Mucosa of gallbladder (tissue), 1 donor: ENCODE measurements at regions not wholly inside any gene's neighbourhood (a gene's known extent, or its start where the extent isn't known, plus 50 kb on each side); places are given as distances from the start of the nearest gene placed in this dataset.
"Not testable (repeated sequence)": the region's sequence is repeated elsewhere in the genome, so short reads cannot be mapped to it uniquely, and the experiment has no call there.

Source experiments
- DNase-seq: peaks from one replicate; pipeline ENCODE4 v3.0.0-alpha.2; 2020; ENCODE audit warnings: low spot score
- donor health status: DM: no; HTN: no; CAD: no.

DNA sequence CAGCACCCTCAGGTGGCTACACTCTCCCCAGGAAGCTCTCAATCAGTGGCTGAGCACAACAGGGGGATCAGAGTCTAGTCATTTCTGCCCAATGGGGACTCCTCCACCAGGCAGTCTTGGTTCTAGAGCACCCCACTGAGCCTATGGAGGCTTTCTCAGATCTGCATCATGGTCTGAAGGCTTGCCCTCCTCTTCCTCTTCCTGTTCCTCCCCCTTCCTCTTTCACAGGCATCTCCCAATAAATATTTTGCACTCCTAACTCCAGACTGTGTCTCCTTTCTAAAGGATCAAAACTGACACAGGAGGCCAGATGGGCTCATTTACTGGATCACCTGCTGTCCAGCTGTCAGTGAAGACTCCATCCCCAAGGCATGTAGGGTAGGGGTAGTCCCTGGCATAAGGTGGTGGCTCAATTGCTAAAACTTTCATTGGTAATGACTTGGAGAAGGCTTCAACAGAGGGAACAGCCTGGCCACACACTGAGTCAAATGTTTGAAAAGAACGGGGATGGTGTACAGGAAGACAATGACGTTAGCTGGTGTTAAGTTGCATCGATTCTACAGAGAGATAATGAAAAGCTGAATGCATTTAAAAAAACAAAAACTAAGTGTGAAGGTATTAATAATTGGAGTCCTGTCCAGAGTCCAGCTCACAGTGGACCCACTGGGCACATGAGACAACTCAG is 84.2 kb upstream of the SLC2A1 start:
- DNase-seq = no peak

DNA sequence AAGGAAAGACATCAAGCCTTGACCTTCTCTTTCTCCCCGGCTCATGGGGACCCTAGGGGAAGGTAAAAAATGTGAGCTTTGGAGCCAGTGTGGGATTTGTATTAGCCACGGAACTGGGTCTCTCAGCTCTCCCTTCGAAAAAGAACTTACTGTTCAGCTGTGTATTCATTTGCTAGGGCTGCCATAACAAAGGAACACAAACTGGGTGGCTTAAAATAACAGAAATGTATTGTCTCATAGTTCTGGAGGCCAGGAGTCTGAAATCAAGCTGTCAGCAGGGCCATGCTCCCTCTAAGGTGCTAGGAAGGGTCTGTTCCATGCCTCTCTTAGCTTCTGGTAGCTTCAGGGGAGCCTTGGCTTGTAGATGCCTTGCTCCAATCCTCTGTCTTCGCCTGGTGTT is 83.5 kb upstream of the SLC2A1 start:
- DNase-seq = no peak

DNA sequence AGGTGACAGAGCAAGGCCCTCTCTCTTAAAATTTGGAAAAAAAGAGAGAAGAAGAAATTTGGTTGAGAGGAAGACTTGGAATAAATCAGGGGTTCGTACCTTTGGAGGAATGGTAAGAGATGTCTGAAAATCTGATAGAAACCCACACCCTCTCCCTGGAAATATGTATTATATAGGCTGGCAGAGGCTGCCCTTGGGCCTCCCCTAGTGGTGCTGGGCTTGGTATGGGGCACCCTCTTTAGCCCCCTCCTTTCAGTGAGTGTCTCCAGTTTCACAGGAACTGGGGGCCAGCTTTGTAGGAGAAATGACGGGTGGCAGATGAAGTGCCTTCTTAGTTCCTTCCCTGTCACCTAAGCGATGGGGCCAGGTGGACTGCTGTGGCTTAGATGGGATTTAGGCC is 82.9 kb upstream of the SLC2A1 start:
- no peak for DNase-seq

DNA sequence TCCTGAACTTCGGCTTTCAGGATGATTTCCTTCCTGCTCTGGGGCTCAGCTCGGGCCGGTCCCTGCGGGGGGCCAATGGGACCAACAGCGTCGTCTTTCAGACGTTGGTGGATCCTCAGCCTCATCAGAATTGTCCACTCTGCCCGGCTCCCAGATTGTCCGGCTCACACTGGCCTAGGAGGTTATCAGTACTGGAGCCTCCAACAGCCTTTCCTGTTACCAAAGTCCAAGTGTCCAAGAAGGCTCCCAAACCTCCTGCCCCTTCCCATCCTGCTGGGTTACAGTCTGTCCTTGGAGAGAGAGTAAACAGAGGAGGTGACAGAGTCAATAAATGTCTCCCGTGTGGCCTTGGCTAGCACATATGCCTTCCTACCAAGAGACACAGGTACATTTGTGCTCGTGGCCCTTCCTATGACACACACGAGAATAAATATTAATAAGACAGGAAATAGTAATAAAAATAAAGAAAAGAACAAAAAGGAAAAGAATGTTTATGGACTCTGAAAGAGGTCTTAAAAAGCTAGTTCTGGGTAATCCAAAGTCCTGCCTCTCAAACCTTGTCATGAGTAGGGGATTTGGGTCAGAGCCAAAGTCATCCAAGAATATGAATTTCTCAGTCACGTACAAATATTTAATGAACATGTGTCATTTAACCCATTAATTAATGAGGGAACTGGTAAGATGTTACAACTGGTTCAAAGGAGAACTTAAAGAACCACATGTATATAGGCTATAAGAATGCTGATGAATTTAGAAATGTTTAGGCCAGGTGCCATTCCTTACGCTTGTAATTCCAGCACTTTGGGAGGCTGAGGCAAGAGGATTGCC is 80.8 kb upstream of the SLC2A1 start:
- DNase-seq = peak; percentile 58

DNA sequence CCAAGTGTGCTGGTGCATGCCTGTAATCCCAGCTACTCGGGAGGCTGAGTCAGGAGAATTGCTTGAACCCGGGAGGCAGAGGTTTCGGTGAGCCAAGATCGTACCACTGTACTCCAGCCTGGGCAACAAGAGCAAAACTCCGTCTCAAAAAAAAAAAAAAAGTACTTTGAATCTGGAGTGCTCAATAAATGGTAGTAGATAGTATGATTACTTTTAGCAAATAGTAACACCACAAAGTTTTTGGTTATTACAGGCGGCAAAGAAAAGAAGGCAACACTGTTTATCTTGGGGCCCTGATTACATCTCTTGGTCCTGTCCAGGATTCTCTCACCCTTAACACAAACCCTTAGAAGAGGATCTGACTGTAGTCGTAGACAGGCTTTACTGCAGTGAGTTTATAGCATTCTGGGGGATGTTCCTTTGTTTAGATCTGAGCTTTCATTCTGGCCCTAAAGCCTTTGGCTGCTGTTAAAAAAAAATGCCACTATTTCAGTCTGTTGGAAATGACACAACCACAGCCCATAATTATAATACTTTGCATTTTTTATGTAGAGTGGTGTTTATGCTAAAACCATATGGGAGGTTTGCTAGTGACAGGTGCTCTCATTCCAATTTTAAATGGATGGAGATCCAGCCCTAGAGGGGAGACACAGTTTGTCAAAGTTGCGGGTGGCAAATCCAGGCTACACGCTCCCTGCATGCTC is 79.7 kb upstream of the SLC2A1 start:
- DNase-seq = no peak

DNA sequence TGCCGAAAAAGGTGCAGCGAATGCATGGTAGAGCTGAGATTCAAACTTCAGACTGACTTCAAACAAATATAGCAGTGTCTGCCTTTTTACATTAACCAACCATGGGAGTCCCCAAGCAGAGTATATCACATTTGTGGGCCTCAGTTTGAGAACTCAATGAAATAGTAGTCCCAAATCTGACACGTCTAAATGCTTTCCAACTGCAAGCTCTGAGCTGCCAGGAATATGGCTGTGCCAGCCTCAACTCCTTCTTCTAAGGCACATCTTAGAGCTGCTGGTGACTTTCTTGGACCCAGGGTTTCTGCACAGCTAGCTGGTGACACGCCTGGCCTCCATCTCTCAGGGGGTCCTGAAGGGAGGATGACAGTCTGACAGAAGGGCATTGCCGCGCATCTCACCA is 78.8 kb upstream of the SLC2A1 start:
- DNase-seq = no peak

DNA sequence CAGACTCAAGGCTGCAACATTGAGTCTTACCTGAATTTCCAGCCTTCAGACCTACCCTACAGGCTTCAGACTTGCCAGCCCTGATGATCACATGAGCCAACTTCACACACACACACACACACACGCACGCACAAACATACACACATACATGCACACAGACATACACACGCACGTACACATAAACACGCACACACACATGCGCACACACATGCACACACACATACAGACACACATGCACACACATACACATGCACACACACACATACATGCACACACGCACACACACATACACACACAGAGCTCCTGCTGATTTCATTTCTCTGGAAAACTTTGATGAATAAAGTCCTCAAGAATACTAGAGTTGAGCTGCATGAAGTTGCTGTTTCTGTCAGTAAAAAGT is 78.3 kb upstream of the SLC2A1 start:
- DNase-seq = no peak

DNA sequence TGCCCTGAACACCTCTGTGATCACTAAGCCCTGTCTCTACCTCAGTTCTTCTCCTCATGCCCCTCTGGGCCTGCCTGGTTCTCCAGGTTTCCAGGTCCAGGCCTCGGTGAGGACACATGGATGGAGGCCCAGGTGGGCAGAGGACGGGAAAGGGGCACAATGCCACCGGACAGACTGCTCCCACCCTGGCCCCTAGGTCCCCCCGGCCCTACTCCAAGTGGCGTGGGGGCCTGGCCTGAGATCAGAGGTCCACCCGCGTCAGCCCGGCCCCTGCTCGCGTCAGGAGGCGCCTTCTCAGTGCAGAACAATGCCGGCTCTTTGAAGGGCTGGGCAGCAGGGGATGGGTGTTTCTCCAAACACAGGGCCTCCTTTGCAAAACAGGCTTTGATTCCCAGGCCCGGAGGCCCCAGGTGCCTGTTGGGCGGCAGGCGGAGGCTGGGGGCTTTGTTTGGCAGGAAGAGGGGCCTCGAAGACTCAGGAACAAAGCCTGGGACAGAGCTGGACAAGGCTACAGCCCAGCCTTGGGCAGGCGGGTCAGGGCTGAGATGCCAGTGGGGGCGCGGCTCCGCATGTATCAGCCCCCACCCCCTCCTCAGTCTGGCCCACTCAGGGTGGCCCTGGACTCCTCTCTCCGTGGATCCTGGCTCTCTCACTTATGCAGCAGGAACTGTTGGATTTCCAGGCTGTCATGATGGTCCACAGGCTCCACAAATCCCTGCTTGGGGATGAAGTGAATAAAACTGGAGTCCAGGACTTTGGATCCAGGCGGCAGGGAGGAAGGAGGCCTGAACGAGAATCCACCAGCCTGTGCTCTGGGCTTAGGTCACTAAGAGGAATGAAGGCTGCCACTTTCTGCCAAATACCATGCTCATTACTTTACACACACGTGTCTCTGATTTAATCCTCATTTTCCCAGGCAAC is 77.4 kb upstream of the SLC2A1 start:
- DNase-seq = no peak

DNA sequence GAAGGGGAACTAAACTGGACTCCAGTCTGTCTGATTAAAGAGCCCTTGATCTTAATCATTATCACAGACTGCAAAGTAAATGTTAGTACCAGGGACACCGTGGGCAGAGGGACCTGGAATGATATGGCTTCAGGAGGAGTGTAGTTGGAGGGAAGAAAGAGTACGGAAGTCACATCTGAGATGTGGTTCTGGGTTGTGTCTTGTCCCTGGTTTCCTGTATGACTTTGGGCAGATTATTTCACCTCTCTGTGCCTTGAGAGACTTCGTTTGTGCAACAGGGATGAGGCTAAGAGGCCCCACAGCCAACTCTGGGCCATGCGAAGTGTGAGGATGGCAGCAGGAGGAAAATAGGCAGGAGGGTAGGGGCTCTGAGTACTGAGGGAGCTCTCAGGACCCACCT is 76.1 kb upstream of the SLC2A1 start:
- DNase-seq = no peak

DNA sequence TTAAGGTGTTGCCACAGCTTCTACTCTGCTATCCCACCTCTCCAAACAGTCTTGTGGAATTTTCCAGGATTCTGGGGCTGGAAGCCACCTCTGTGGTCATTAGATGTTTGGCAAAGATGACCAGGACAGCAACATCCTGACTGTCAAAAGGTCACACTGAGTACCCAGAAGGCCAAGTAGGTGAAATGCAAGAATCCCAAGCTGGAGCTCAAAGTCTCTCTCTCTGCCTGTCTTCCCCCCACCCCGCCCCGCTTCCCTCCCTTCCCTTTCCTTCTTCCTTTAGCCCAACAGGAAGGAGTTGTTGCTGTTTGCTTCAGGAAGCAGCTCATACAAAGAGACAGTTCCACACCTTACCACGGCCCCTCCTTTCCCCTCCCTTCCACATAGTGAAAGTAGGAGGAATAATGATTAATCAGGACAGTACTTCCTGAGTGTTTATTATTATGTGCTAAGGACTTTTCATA is 75.6 kb upstream of the SLC2A1 start:
- DNase-seq = peak; percentile 39

DNA sequence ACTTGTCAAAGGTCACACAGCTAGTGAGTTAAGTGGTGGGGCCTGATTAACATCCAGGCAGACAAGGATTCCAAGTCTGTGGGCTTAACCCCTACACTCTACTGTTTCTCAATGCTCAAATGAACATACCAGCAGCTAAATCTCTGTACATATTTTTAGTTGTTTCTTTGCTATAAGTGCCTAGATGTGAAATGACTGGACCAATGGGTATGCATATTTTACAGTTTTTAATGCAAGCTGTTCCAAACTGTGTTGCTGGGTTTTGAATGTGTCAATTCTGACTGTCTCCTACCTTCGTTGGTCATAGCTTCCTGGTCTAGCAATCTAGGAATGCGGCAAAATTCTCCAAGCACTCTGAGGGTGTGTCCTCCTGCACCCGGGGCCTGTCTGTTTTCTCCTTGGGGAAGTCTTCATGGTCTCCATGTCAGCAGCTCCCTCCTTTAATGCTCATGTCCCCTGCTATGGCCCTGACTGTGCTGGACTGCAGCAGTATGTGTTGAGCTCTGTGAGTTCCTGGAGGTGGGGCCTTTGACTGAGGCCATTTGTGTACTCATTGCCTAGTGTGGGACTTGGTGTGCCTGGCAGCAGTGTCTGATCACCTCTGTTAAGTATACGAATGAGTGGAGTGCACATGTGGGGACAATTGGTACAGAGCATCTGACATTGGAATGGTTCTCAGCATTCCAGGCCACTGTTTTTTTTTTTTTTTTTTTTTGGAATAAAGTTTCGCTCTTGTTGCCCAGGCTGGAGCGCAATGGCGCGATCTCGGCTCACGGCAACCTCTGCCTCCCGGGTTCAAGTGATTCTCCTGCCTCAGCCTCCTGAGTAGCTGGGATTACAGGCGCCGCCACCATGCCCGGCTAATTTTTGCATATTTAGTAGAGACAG is 72.9 kb upstream of the SLC2A1 start:
- DNase-seq = no peak

DNA sequence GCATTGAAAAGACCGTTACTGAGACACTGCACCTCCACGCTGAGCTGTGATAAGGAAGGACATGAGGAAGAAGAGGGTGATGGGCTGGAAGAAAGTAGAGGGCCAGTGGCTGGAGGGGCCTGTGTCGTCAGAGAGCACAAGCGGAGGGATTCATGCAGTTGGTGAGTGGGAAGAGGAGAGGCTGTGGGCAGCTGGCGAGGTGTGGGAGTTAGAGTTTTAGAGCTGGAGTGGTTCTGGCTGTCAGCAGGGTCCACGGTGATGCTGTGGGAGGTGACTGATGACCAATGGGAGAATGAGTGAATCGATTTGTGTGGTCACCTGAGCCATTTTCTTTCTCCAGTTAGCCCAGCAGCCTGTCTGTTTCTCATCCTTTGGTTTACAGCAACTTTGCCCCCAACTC is 66.2 kb upstream of the SLC2A1 start:
- no peak for DNase-seq

DNA sequence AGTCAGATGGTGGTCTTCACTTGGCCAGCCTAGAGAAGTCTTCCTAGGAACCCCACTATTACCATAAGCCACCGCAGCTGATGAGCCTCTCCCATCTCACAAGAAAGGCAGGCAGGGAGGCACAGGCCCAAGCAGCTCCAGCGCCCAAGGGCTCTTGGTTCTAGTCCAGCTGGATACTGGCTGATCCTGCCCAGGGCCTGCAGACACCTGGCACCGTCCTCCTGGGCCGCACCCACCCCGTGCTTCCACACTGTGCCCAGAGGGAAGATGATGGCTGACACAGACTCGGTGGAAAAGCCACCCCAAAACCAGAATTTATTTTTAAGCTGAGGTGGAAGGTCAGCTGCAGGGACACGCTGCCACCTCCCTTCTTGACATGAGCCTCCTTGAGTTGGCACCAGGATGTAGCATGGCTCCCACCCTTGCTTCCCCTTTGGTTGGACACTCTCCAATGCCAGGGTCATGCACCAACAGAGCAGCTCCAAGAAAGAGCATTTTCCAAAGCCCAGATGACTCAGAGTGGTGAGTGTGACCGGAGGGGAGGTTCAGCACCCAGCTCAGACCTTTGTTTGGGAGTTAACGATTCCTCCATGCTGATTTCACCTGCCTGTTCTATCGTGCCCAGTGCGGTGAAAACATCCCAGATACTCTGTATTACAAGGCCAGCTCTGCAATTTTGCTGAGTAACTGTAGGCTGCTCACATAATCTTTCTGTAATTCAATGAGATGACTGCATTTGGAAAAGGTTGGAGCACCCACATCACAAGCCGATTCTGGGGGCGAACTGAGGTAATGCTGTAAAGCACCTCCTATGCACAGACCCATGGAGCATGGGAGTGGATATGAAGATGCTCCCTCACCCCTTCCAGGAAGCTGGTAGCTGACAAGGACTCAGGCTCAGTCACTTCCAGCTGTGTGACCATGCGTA is 63.1 kb upstream of the SLC2A1 start:
- DNase-seq = peak; percentile 27

DNA sequence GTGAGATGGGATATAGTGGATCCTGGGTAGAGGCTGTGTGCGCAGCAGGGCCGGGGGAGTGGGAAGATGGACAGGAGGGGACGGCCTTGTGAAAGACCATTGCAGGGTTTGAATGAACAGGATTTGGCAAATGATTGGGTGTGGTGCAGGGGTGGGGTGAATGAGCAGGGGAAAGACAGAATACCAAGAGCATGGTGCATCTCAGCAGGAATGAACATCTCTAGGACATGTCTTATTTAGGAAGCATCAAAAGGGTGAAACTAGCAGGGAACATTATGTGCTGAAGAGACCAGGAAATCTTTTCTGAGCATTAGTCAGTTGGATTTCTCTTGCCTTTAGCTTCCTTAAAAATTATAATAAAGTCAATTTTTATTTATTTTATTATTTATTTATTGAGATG is 60.6 kb upstream of the SLC2A1 start:
- DNase-seq = no peak

DNA sequence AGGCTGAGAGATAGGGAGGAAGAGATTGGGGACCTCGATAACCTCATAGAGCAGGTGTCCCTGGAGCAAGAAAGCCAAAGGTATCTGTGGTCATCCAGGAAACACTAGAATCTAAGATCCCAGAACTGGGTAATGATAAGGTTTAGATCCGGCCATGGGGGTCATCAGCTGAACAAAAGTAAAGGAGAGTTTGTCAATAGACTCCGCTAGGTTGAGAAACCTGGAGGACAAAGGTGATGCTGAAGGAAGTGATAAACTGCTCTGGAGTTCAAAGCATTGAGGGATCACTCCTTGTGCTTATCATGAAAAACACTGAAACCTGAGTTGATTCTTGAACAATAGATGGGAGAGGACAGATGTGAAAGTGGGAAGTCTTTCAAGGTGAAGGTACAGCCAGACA is 59.5 kb upstream of the SLC2A1 start:
- no peak for DNase-seq

DNA sequence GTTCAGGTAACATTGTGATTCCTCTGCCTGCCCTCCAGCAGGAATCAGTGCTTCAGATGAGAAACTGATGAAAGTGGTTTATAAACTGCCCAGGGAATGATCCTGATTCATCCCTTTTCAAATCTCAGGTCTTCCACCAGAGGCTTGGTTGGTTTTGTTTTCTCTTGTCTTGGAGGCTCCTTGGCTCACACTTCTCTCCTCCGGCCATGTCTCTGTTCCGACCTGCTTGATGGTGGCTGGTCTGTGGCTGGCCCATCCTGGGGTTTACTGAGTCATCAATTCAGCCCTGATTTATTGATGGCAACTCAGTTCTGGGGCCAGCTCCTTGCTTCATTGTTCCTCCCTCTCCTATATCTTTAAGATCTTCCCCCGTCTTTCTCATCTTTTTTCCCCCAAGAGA is 56.6 kb upstream of the SLC2A1 start:
- no peak for DNase-seq

DNA sequence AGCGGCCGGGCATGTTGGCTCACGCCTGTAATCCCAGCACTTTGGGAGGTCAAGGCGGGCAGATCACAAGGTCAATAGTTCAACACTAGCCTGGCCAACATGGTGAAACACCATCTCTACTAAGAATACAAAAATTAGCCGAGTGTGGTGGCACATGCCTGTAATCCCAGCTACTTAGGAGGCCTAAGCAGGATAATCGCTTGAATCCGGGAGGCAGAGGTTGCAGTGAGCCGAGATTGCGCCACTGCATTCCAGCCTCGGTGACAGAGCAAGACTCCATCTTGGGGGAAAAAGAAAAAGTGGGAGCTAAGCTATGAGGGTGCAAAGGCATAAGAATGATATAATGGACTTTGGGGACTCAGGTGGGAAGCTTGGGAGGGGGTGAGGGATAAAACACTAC is 55.9 kb upstream of the SLC2A1 start:
- DNase-seq = not testable (repeated sequence)

DNA sequence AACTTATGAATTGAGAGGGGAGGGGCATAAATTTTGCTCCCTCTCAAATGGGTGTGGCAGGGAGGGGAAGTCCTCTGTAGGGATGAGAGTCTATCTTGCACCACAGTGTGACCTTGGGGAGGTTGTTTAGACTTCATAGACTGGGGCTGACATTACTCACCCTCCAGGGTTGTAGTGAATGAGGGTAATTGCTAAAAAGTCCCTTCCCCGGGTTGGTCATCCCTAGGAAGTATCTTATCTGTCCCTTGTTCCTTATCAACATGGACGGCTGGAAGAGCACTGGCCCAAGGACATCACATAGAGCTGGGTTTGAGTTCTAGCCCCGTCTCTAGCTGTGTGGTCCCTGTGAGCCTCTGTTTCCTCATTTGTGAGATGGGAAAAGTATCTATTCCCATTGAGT is 52.4 kb upstream of the SLC2A1 start:
- no peak for DNase-seq

DNA sequence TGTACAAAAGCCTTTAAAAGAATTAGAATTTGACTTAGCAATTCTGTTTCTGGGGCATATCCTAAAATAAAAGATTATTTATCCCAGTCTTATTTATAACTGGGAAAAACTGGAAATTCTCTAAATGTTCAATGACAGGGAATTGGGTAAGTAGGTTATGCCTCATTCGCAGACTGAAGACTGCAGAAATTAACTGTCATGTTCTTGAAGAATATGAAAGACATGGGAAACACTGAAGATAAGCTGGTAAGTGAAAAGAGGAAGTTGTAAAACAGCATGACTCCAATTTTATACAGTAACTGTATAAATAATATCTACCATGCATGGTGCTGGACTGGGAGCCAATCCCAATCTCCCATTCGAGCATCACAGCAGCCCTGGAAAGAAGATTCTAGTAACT is 50.6 kb upstream of the SLC2A1 start:
- no peak for DNase-seq
